ENCODE measurements at regions not wholly inside any gene's neighbourhood (a gene's known extent, or its start where the extent isn't known, plus 50 kb on each side); places are given as distances from the start of the nearest gene placed in this dataset.

- TF ChIP-seq POLR2A (IDR thresholded peaks at IDR 0.05; ENCODE audit: low read depth, low read length) (no peak), POLR2AphosphoS5 (IDR thresholded peaks at IDR 0.05; ENCODE audit: low read depth, low read length) (no peak)
These were observed 314.7 kb downstream of the ENC1 start for GRCh38 chr5:74325866-74326265.
